Effector memory CD4-positive, alpha-beta T cell (primary cell): ENCODE measurements at regions not wholly inside any gene's neighbourhood (a gene's known extent, or its start where the extent isn't known, plus 50 kb on each side); places are given as distances from the start of the nearest gene placed in this dataset.
A peak's percentile ranks its signal among the peaks of the same experiment; 100 is the strongest.

Source experiments
- DNase-seq, 3 donors: peaks; one replicate each; pipeline ENCODE4 v3.0.0-alpha.2; 2020
- H3K27ac ChIP-seq: 2 replicates; pipeline ENCODE4 v1.7.0; 2013; ENCODE audit warnings: mild to moderate bottlenecking, low read length, moderate library complexity; ENCODE audit not compliant: insufficient read depth, poor library complexity, severe bottlenecking
- H3K27me3 ChIP-seq: replicated peaks from 2 replicates; pipeline ENCODE4 v1.7.0; 2013; ENCODE audit warnings: mild to moderate bottlenecking, low read length; ENCODE audit not compliant: insufficient read depth, control insufficient read depth, poor library complexity, severe bottlenecking
- H3K36me3 ChIP-seq: 2 replicates; pipeline ENCODE4 v1.7.0; 2013; ENCODE audit warnings: mild to moderate bottlenecking, low read length, moderate library complexity; ENCODE audit not compliant: control insufficient read depth, insufficient read depth
- H3K4me1 ChIP-seq: 2 replicates; pipeline ENCODE4 v1.7.0; 2013; ENCODE audit warnings: low read length, mild to moderate bottlenecking; ENCODE audit not compliant: control insufficient read depth, insufficient read depth, poor library complexity, severe bottlenecking
- H3K4me3 ChIP-seq: 2 replicates; pipeline ENCODE4 v1.7.0; 2013; ENCODE audit warnings: low read length, low read depth, mild to moderate bottlenecking; ENCODE audit not compliant: insufficient read depth, poor library complexity, severe bottlenecking
- H3K9me3 ChIP-seq: 2 replicates; pipeline ENCODE4 v1.7.0; 2013; ENCODE audit warnings: mild to moderate bottlenecking, low read length, moderate library complexity; ENCODE audit not compliant: control insufficient read depth

- DNase-seq: no peak
- Histone ChIP-seq H3K9me3 (no peaks in the 10 kb centered on the region), H3K27me3 (no peaks in the 10 kb centered on the region), H3K27ac (no peak overlapping the region), H3K4me1 (peaks cover 4% of the 10 kb centered on the region), H3K4me3 (no peak overlapping the region), H3K36me3 (no peaks in the 10 kb centered on the region)
Measured at GRCh38 chr11:128058580-128059208, 528.7 kb downstream of the ETS1 start.

- no peaks in the 10 kb centered on the region for H3K9me3 ChIP-seq
- H3K4me3 ChIP-seq: no peak overlapping the region
- H3K36me3 ChIP-seq: no peaks in the 10 kb centered on the region
- H3K4me1 ChIP-seq: peaks cover 11% of the 10 kb centered on the region
- no peak overlapping the region for H3K27ac ChIP-seq
- H3K27me3 ChIP-seq: no peaks in the 10 kb centered on the region
- DNase-seq: no peak
Measured at GRCh38 chr11:128057786-128058395, 529.5 kb downstream of the ETS1 start.

- no peak overlapping the region for H3K4me3 ChIP-seq
- H3K27ac ChIP-seq: no peak overlapping the region
- no peaks in the 10 kb centered on the region for H3K36me3 ChIP-seq
- no peak for DNase-seq
- H3K4me1 ChIP-seq: peaks cover 31% of the 10 kb centered on the region
- H3K27me3 ChIP-seq: no peaks in the 10 kb centered on the region
- no peaks in the 10 kb centered on the region for H3K9me3 ChIP-seq
Measured at GRCh38 chr11:128055576-128056217, 531.7 kb downstream of the ETS1 start.

DNA sequence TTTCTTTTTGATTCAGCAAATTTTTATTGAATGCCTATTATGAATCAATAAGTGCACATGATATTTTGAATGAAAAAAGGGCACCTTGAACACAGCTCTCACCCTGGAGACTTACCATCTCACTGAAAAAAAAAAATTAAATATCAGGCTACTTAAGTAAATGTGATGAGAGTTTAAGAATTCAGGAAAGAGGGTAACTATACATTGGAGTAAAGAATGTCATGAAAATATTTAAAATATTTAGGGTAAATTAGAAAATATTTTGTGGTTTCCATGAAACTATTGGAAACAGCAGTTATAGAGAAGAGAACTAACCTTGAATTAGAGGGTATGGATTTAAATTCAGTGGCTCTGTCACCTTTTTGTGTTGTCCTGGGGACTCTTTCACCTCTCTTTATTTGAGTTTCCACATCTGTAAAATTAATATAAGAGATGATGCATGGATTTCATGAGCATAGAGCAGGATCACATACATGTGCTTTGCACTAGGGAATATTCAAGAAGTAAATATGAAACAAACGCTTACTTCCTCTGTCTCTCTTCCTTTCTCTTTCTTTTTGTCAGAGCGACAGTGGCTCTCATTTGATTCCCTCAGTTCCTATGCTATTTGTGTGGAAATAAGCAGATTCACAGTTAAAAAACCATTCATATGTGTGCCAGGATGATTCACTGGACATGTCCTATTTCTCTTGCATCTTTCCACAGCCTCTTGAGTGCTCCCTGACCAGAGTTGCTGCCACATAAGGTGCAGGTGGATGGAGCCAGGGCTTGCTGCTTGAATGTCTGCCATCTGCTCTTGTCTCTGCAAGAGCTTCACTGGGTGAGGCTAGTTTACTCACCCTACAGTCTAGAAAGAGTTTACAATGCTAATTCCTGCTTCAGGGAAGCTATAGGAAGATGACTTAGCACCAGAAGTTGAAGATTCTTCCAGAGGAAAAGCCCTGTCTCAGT lies 533.1 kb downstream of the ETS1 start:
- Histone ChIP-seq H3K4me1 (peaks cover 42% of the 10 kb centered on the region), H3K27me3 (no peaks in the 10 kb centered on the region), H3K9me3 (no peaks in the 10 kb centered on the region), H3K27ac (peak overlapping the region; percentile 39), H3K4me3 (peak overlapping the region; percentile 9), H3K36me3 (no peaks in the 10 kb centered on the region)
- DNase-seq: no peak

- Histone ChIP-seq H3K36me3 (no peaks in the 10 kb centered on the region), H3K9me3 (no peaks in the 10 kb centered on the region), H3K27me3 (no peaks in the 10 kb centered on the region), H3K4me1 (peaks cover 42% of the 10 kb centered on the region), H3K27ac (peak overlapping the region; percentile 26), H3K4me3 (peak overlapping the region; percentile 1)
- no peak for DNase-seq
Measured at GRCh38 chr11:128052912-128053641, 534.3 kb downstream of the ETS1 start.

DNA sequence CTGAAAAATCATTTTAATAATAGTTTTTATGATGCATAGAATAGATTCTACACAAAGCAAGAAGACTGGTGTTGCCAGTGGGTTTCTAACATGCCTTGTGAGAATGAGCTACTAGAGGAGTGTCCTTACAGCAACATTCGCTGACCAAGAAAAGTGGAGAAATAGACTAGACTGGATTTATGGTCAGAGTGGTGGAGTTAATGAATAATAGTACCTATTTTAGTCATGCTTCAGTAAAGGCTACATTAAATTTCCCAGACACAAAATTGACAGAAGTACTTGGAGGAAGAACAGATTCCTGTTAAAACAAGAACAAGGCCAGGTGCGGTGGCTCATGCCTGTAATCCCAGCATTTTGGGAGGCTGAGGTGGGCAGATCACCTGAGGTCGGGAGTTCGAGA lies 539.2 kb downstream of the ETS1 start:
- H3K27me3 ChIP-seq: no peaks in the 10 kb centered on the region
- H3K4me1 ChIP-seq: peaks cover 41% of the 10 kb centered on the region
- no peak overlapping the region for H3K4me3 ChIP-seq
- no peak overlapping the region for H3K27ac ChIP-seq
- H3K9me3 ChIP-seq: no peaks in the 10 kb centered on the region
- no peaks in the 10 kb centered on the region for H3K36me3 ChIP-seq
- no peak for DNase-seq

DNA sequence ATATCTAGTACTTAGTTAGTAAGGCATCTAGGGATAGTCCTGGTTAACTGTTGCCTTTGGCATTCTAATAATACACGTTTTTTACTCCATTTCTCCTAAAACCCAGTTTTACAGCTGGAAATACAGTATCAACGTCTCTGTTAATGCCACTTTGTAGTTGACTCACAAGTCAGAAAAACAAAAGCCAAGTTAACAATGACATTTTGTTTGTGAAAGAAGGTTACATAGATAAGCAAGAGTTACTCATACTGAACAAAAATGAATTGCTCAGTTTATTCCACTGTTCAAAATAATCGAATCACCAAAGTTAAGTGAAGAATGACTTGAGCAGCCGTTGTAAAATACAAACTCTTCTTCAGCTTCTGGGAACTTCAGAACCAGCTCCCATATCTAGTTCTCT lies 540.3 kb downstream of the ETS1 start:
- peaks cover 37% of the 10 kb centered on the region for H3K4me1 ChIP-seq
- no peak overlapping the region for H3K4me3 ChIP-seq
- H3K27me3 ChIP-seq: no peaks in the 10 kb centered on the region
- H3K36me3 ChIP-seq: no peaks in the 10 kb centered on the region
- no peak overlapping the region for H3K27ac ChIP-seq
- no peak for DNase-seq
- no peaks in the 10 kb centered on the region for H3K9me3 ChIP-seq

- no peak overlapping the region for H3K4me3 ChIP-seq
- DNase-seq: no peak
- no peaks in the 10 kb centered on the region for H3K36me3 ChIP-seq
- no peaks in the 10 kb centered on the region for H3K27me3 ChIP-seq
- H3K9me3 ChIP-seq: no peaks in the 10 kb centered on the region
- H3K27ac ChIP-seq: no peak overlapping the region
- H3K4me1 ChIP-seq: peaks cover 34% of the 10 kb centered on the region
Measured at GRCh38 chr11:128046213-128046612, 541.1 kb downstream of the ETS1 start.

DNA sequence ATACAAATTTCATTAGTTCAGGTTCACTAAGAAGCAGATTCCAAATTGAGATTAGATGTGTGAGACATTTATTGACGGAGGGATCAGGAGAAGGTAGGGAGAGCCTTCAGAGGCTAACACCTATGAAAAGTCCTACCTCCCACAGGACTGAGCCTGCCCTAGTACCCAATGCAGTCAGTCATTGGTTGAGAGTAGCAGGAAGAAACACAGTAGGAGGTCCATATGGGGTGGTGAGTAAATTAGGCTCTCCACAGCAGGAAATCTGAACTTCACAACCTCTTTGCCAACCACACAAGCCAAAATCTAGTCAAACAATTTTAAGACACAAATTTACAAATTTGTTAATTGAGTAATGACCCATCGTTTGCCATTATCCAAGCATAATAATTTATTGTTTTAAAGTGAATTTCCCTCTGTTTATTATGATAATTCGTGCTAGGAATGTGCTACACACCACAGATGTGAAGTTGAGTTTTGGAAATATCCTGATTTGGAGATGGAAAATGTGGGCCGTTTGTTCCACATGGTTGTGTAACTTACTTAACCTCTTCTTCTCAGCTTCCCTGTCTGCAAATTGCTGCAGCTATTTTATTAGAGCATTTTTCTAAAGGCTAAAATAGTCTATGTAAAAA lies 542.1 kb downstream of the ETS1 start:
- H3K9me3 ChIP-seq: no peaks in the 10 kb centered on the region
- H3K27ac ChIP-seq: no peak overlapping the region
- no peaks in the 10 kb centered on the region for H3K36me3 ChIP-seq
- H3K4me3 ChIP-seq: no peak overlapping the region
- peaks cover 35% of the 10 kb centered on the region for H3K4me1 ChIP-seq
- no peak for DNase-seq
- no peaks in the 10 kb centered on the region for H3K27me3 ChIP-seq
